OCI-LY1 (cell line): ENCODE measurements at regions not wholly inside any gene's neighbourhood (a gene's known extent, or its start where the extent isn't known, plus 50 kb on each side); places are given as distances from the start of the nearest gene placed in this dataset.

Source experiments
- H2AFZ ChIP-seq: fragments of 200-600 bp; sonication (generic), shearing (Covaris generic); 2 replicates; pipeline ENCODE4 v1.6.0; 2014; ENCODE audit warnings: antibody characterized with exemption, mild to moderate bottlenecking, low read length
- H3F3A ChIP-seq: fragments of 200-600 bp; sonication (generic), shearing (Covaris generic); 2 replicates; pipeline ENCODE4 v1.6.0; 2014; ENCODE audit warnings: mild to moderate bottlenecking, antibody characterized with exemption, low read length, moderate library complexity; ENCODE audit not compliant: insufficient read depth
- H3K27ac ChIP-seq: fragments of 200-600 bp; sonication (generic); 2 replicates; pipeline ENCODE4 v1.5.1; 2014; ENCODE audit warnings: low read length, mixed run types, mild to moderate bottlenecking, low read depth; ENCODE audit not compliant: poor library complexity, severe bottlenecking
- H3K27me3 ChIP-seq: fragments of 200-600 bp; sonication (generic); 2 replicates; pipeline ENCODE4 v1.6.0; 2014; ENCODE audit warnings: antibody characterized with exemption, mild to moderate bottlenecking, low read length, moderate library complexity; ENCODE audit not compliant: insufficient read depth
- H3K36me3 ChIP-seq: fragments of 200-600 bp; sonication (generic); 2 replicates; pipeline ENCODE4 v1.6.1; 2014; ENCODE audit warnings: mild to moderate bottlenecking, antibody characterized with exemption, low read length, moderate library complexity, mixed read lengths; ENCODE audit not compliant: insufficient read depth
- H3K4me1 ChIP-seq: fragments of 200-600 bp; sonication (generic); 2 replicates; pipeline ENCODE4 v1.5.1; 2014; ENCODE audit warnings: mild to moderate bottlenecking, low read length, moderate library complexity; ENCODE audit not compliant: insufficient read depth, severe bottlenecking
- H3K4me2 ChIP-seq: fragments of 200-600 bp; sonication (generic), shearing (Covaris generic); 2 replicates; pipeline ENCODE4 v1.6.1; 2014; ENCODE audit warnings: low read length
- H3K4me3 ChIP-seq: fragments of 200-600 bp; sonication (generic); 2 replicates; pipeline ENCODE4 v1.5.1; 2014; ENCODE audit warnings: low read length, low read depth, mild to moderate bottlenecking, mixed read lengths; ENCODE audit not compliant: poor library complexity, severe bottlenecking
- H3K79me2 ChIP-seq: fragments of 200-600 bp; shearing (Covaris generic); 2 replicates; pipeline ENCODE4 v1.6.1; 2016; ENCODE audit warnings: mixed run types, low read length, mixed read lengths; ENCODE audit not compliant: insufficient read depth
- H3K9ac ChIP-seq: fragments of 200-600 bp; sonication (generic), shearing (Covaris generic); 2 replicates; pipeline ENCODE4 v1.6.1; 2014; ENCODE audit warnings: mild to moderate bottlenecking, low read length, mixed read lengths
- H3K9me2 ChIP-seq: fragments of 200-600 bp; sonication (generic), shearing (Covaris generic); 2 replicates; pipeline ENCODE4 v1.6.1; 2014; ENCODE audit warnings: low read depth, mild to moderate bottlenecking, low read length, mixed read lengths
- H3K9me3 ChIP-seq: fragments of 200-600 bp; shearing (Covaris generic); 2 replicates; pipeline ENCODE4 v1.6.1; 2014; ENCODE audit warnings: low read length, mixed read lengths
- H4K20me1 ChIP-seq: fragments of 200-600 bp; sonication (generic), shearing (Covaris generic); 2 replicates; pipeline ENCODE4 v1.6.0; 2016; ENCODE audit warnings: mild to moderate bottlenecking, low read length; ENCODE audit not compliant: insufficient read depth
- EZH2 ChIP-seq: fragments of 200-600 bp; sonication (generic), shearing (Covaris generic); IDR thresholded peaks from 2 replicates; pipeline ENCODE4 v1.8.0; 2017; ENCODE audit warnings: borderline replicate concordance, mixed run types, mild to moderate bottlenecking, antibody characterized with exemption, low read length, moderate library complexity, mixed read lengths
- TF ChIP-seq, protein P1 (sequence below): fragments of 200-600 bp; sonication (generic), shearing (Covaris generic); IDR thresholded peaks from 2 replicates; pipeline ENCODE4 v1.5.1; 2017; ENCODE audit warnings: mild to moderate bottlenecking, antibody characterized with exemption, low read length, moderate library complexity, mixed read lengths

GRCh38 chr2:217421834-217422233 lies 562.0 kb upstream of the TNP1 start:
- Histone ChIP-seq H3K4me3 (no peak overlapping the region), H3F3A (no peaks in the 10 kb centered on the region), H3K9ac (no peak overlapping the region), H3K27me3 (no peaks in the 10 kb centered on the region), H4K20me1 (no peaks in the 10 kb centered on the region), H2AFZ (no peak overlapping the region), H3K4me2 (no peak overlapping the region), H3K9me3 (no peaks in the 10 kb centered on the region), H3K36me3 (no peaks in the 10 kb centered on the region), H3K79me2 (no peaks in the 10 kb centered on the region), H3K9me2 (no peaks in the 10 kb centered on the region), H3K27ac (no peak overlapping the region), H3K4me1 (no peaks in the 10 kb centered on the region)
- TF ChIP-seq EZH2 = no peak
- TF ChIP-seq, protein P1, sequence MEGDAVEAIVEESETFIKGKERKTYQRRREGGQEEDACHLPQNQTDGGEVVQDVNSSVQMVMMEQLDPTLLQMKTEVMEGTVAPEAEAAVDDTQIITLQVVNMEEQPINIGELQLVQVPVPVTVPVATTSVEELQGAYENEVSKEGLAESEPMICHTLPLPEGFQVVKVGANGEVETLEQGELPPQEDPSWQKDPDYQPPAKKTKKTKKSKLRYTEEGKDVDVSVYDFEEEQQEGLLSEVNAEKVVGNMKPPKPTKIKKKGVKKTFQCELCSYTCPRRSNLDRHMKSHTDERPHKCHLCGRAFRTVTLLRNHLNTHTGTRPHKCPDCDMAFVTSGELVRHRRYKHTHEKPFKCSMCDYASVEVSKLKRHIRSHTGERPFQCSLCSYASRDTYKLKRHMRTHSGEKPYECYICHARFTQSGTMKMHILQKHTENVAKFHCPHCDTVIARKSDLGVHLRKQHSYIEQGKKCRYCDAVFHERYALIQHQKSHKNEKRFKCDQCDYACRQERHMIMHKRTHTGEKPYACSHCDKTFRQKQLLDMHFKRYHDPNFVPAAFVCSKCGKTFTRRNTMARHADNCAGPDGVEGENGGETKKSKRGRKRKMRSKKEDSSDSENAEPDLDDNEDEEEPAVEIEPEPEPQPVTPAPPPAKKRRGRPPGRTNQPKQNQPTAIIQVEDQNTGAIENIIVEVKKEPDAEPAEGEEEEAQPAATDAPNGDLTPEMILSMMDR = no peak

- no peak overlapping the region for H3K4me2 ChIP-seq
- H3K9me3 ChIP-seq = no peaks in the 10 kb centered on the region
- TF ChIP-seq, protein P1 = no peak
- TF ChIP-seq EZH2 = no peak
- H4K20me1 ChIP-seq = no peaks in the 10 kb centered on the region
- H3K9ac ChIP-seq = no peak overlapping the region
- H3K9me2 ChIP-seq = no peaks in the 10 kb centered on the region
- no peaks in the 10 kb centered on the region for H3K27me3 ChIP-seq
- H3K4me1 ChIP-seq = no peaks in the 10 kb centered on the region
- no peak overlapping the region for H3K27ac ChIP-seq
- H3K4me3 ChIP-seq = no peak overlapping the region
- H3K79me2 ChIP-seq = no peaks in the 10 kb centered on the region
- no peaks in the 10 kb centered on the region for H3K36me3 ChIP-seq
- no peaks in the 10 kb centered on the region for H3F3A ChIP-seq
- no peak overlapping the region for H2AFZ ChIP-seq
Observed at GRCh38 chr2:217420854-217421253, 561.0 kb upstream of the TNP1 start.

GRCh38 chr2:217419055-217419671 lies 559.3 kb upstream of the TNP1 start:
- Histone ChIP-seq H3K36me3 (no peaks in the 10 kb centered on the region), H3K9me3 (no peaks in the 10 kb centered on the region), H3K4me1 (no peaks in the 10 kb centered on the region), H3K27me3 (no peaks in the 10 kb centered on the region), H3K4me3 (no peak overlapping the region), H3K4me2 (no peak overlapping the region), H2AFZ (no peak overlapping the region), H4K20me1 (no peaks in the 10 kb centered on the region), H3K9me2 (no peaks in the 10 kb centered on the region), H3K27ac (no peak overlapping the region), H3F3A (no peaks in the 10 kb centered on the region), H3K9ac (no peak overlapping the region), H3K79me2 (no peaks in the 10 kb centered on the region)
- TF ChIP-seq, protein P1 = no peak
- no peak for TF ChIP-seq EZH2
